ENCODE measurements at regions not wholly inside any gene's neighbourhood (a gene's known extent, or its start where the extent isn't known, plus 50 kb on each side); places are given as distances from the start of the nearest gene placed in this dataset.

DNA sequence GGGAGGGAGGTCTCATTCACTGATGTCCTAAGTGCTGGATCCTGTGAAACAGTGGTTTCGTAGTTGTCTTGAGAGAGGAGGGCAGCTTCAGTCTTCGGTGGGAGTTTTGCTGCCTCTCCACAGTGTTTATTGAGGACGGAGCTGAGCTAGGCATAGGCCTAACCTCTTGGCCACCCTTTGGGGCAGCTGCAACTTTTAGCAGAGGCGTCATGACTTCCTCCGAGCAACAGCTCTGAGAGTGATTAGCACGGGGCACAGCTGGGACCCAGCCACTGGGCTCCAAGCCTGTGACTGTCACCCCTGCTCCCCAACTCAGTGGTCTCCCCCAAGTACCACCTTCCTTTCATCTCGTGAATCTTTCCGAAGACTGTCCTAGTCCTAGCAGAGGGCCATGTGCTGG lies 139.9 kb upstream of the NCOR2 start:
- TF ChIP-seq, protein P1, sequence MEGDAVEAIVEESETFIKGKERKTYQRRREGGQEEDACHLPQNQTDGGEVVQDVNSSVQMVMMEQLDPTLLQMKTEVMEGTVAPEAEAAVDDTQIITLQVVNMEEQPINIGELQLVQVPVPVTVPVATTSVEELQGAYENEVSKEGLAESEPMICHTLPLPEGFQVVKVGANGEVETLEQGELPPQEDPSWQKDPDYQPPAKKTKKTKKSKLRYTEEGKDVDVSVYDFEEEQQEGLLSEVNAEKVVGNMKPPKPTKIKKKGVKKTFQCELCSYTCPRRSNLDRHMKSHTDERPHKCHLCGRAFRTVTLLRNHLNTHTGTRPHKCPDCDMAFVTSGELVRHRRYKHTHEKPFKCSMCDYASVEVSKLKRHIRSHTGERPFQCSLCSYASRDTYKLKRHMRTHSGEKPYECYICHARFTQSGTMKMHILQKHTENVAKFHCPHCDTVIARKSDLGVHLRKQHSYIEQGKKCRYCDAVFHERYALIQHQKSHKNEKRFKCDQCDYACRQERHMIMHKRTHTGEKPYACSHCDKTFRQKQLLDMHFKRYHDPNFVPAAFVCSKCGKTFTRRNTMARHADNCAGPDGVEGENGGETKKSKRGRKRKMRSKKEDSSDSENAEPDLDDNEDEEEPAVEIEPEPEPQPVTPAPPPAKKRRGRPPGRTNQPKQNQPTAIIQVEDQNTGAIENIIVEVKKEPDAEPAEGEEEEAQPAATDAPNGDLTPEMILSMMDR (conservative IDR thresholded peaks at IDR 0.05; ENCODE audit: low read depth, low read length), result no peak
- TF ChIP-seq POLR2A (IDR thresholded peaks at IDR 0.05; ENCODE audit: low read depth, low read length) (no peak), FOS (IDR thresholded peaks at IDR 0.05; ENCODE audit: low read depth, low read length) (no peak), RAD21 (IDR thresholded peaks at IDR 0.05; ENCODE audit: low read length) (no peak), SMC3 (IDR thresholded peaks at IDR 0.05; ENCODE audit: low read depth, low read length) (no peak), BHLHE40 (IDR thresholded peaks at IDR 0.05; ENCODE audit: low read depth, low read length) (no peak), CHD1 (IDR thresholded peaks at IDR 0.05; ENCODE audit: low read depth, low read length) (no peak)
- TF ChIP-seq, protein P2, sequence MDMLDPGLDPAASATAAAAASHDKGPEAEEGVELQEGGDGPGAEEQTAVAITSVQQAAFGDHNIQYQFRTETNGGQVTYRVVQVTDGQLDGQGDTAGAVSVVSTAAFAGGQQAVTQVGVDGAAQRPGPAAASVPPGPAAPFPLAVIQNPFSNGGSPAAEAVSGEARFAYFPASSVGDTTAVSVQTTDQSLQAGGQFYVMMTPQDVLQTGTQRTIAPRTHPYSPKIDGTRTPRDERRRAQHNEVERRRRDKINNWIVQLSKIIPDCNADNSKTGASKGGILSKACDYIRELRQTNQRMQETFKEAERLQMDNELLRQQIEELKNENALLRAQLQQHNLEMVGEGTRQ (IDR thresholded peaks at IDR 0.05; ENCODE audit: low read depth, low read length), result no peak

Measured in IMR-90 (cell line).